HCT116 (cell line): ENCODE measurements at regions not wholly inside any gene's neighbourhood (a gene's known extent, or its start where the extent isn't known, plus 50 kb on each side); places are given as distances from the start of the nearest gene placed in this dataset.

ENCODE experiments used
- ATAC-seq: fragments of 200-7000 bp; cut with Tn5 transposase; 2 replicates; pipeline ENCODE4 v1.9.1; 2020; ENCODE audit warnings: mild to moderate bottlenecking, moderate library complexity
- BruUV-seq: library from RNA; stranded (reverse); fragments of 400-500 nt; replicated peaks from 2 replicates; lab custom pipeline; 2021; lab: Mats Ljungman, UMichigan
- CTCF ChIA-PET: fragments of 300-600 bp; sonication (Branson Sonifier 250); formaldehyde crosslinking; loops from one replicate; lab custom pipeline; 2021; ENCODE audit warnings: antibody characterized with exemption; lab: Charles Lee
- POLR2A ChIA-PET: fragments of 300-600, 350-600 bp; sonication (Branson Sonifier 250); formaldehyde crosslinking; loops from one replicate; lab custom pipeline; 2021; ENCODE audit warnings: antibody characterized with exemption; lab: Charles Lee
- RAD21 ChIA-PET, 2 experiments: fragments of 300-600 bp; sonication (Branson Sonifier 250); formaldehyde crosslinking; loops; one replicate each; lab custom pipeline; 2023; ENCODE audit warnings: low total read pairs in 2 of 2; ENCODE audit not compliant: uncharacterized antibody in 2 of 2, unreplicated experiment in 2 of 2, low non-redundant PET in 1 of 2; lab: Charles Lee
- DNase-seq: peaks from one replicate; pipeline ENCODE4 v3.0.0-alpha.2; 2010; ENCODE audit warnings: low read depth, low spot score
- H2AFZ ChIP-seq: fragments of 200-600 bp; shearing (Covaris generic), sonication (generic); 2 replicates; pipeline ENCODE4 v1.6.1; 2017; ENCODE audit warnings: low read depth, mixed run types, mixed read lengths, antibody characterized with exemption, low read length; ENCODE audit not compliant: poor library complexity, severe bottlenecking
- H3K27ac ChIP-seq: 2 replicates; pipeline ENCODE4 v1.5.1; 2012; ENCODE audit warnings: low read depth, low read length
- H3K27me3 ChIP-seq: fragments of 200-600 bp; sonication (generic); 2 replicates; pipeline ENCODE4 v1.6.1; 2016; ENCODE audit warnings: mixed run types, low read length, mixed read lengths; ENCODE audit not compliant: insufficient read depth
- H3K36me3 ChIP-seq, 2 experiments: fragments of 200-500 bp in 1 of 2; fragments of 200-600 bp in 1 of 2; sonication (Bioruptor generic) in 1 of 2; sonication (generic) in 1 of 2; 2 replicates each; pipeline versions ENCODE4 v1.5.1 to v1.6.1; 2014 to 2016; ENCODE audit warnings: low read length in 2 of 2, inconsistent platforms in 1 of 2, mixed read lengths in 1 of 2, mixed run types in 1 of 2; ENCODE audit not compliant: insufficient read depth in 2 of 2, control insufficient read depth in 1 of 2
- H3K4me1 ChIP-seq, 2 experiments: fragments of 200-600 bp in 1 of 2; sonication (generic) in 1 of 2; 2 replicates each; pipeline versions ENCODE4 v1.5.1 to v1.6.1; 2012 to 2017; ENCODE audit warnings: low read length in 2 of 2, inconsistent platforms in 1 of 2, mild to moderate bottlenecking in 1 of 2, mixed read lengths in 1 of 2, mixed run types in 1 of 2, moderate library complexity in 1 of 2; ENCODE audit not compliant: insufficient read depth in 2 of 2, control insufficient read depth in 1 of 2
- H3K4me2 ChIP-seq: fragments of 200-600 bp; sonication (generic); 2 replicates; pipeline ENCODE4 v1.6.1; 2017; ENCODE audit warnings: mixed run types, low read length, mixed read lengths
- H3K4me3 ChIP-seq, 2 experiments: fragments of 200-600 bp in 1 of 2; sonication (generic) in 1 of 2; replicated peaks in 1 of 2; 2 replicates each; pipeline ENCODE4 v1.5.1; 2011 to 2016; ENCODE audit warnings: low read length in 2 of 2, control low read depth in 1 of 2, low read depth in 1 of 2, mild to moderate bottlenecking in 1 of 2, mixed read lengths in 1 of 2, mixed run types in 1 of 2
- H3K79me2 ChIP-seq: fragments of 200-600 bp; sonication (generic); 2 replicates; pipeline ENCODE4 v1.6.1; 2017; ENCODE audit warnings: mild to moderate bottlenecking, mixed run types, low read length, moderate library complexity, mixed read lengths; ENCODE audit not compliant: insufficient read depth
- H3K9ac ChIP-seq: fragments of 200-600 bp; sonication (generic); 2 replicates; pipeline ENCODE4 v1.6.1; 2016; ENCODE audit warnings: low read length, mixed read lengths
- H3K9me2 ChIP-seq: fragments of 200-600 bp; sonication (generic), shearing (Covaris generic); 2 replicates; pipeline ENCODE4 v1.6.1; 2017; ENCODE audit warnings: mixed run types, mild to moderate bottlenecking, moderate library complexity; ENCODE audit not compliant: insufficient read depth
- H3K9me3 ChIP-seq, 2 experiments: fragments of 200-500 bp in 1 of 2; fragments of 200-600 bp in 1 of 2; sonication (Bioruptor generic) in 1 of 2; sonication (generic) in 1 of 2; 2 replicates each; pipeline ENCODE4 v1.6.1; 2014 to 2017; ENCODE audit warnings: low read length in 2 of 2, mixed read lengths in 2 of 2, inconsistent platforms in 1 of 2, low read depth in 1 of 2, mild to moderate bottlenecking in 1 of 2, mixed run types in 1 of 2, moderate library complexity in 1 of 2; ENCODE audit not compliant: control insufficient read depth in 1 of 2, insufficient read depth in 1 of 2
- H4K20me1 ChIP-seq: fragments of 200-600 bp; sonication (generic), shearing (Covaris generic); 2 replicates; pipeline ENCODE4 v1.6.1; 2017; ENCODE audit warnings: mixed run types, mild to moderate bottlenecking, moderate library complexity; ENCODE audit not compliant: insufficient read depth
- CEBPB ChIP-seq: IDR thresholded peaks from 2 replicates; pipeline ENCODE4 v1.6.1; 2012; ENCODE audit warnings: low read depth
- EGR1 ChIP-seq: IDR thresholded peaks from 2 replicates; pipeline ENCODE4 v1.6.1; 2012; ENCODE audit warnings: low read depth
- EZH2 ChIP-seq: fragments of 200-600 bp; sonication (generic); IDR thresholded peaks from 2 replicates; pipeline ENCODE4 v1.6.1; 2017; ENCODE audit warnings: antibody characterized with exemption, mixed run types
- EZH2phosphoT487 ChIP-seq: fragments of 200-600 bp; IDR thresholded peaks from 2 replicates; pipeline ENCODE4 v1.6.1; 2018; ENCODE audit warnings: antibody characterized with exemption, borderline replicate concordance
- FOSL1 ChIP-seq: IDR thresholded peaks from 2 replicates; pipeline ENCODE4 v1.6.1; 2012; ENCODE audit warnings: low read depth
- JUND ChIP-seq: IDR thresholded peaks from 2 replicates; pipeline ENCODE4 v1.6.1; 2012
- POLR2A ChIP-seq: IDR thresholded peaks from 2 replicates; pipeline ENCODE4 v1.7.0; 2011; ENCODE audit warnings: borderline replicate concordance; ENCODE audit not compliant: insufficient read depth, insufficient read length; ENCODE audit errors: extremely low read depth
- POLR2AphosphoS5 ChIP-seq: IDR thresholded peaks from 2 replicates; pipeline ENCODE4 v1.6.1; 2011; ENCODE audit warnings: mild to moderate bottlenecking, low read depth, low read length, moderate library complexity
- SIN3A ChIP-seq: IDR thresholded peaks from 2 replicates; pipeline ENCODE4 v1.6.1; 2012; ENCODE audit warnings: low read depth
- TCF7L2 ChIP-seq: IDR thresholded peaks from 2 replicates; pipeline ENCODE4 v1.7.0; 2011; ENCODE audit warnings: borderline replicate concordance, inconsistent platforms; ENCODE audit not compliant: insufficient read depth, insufficient read length; ENCODE audit errors: extremely low read depth
- YY1 ChIP-seq: IDR thresholded peaks from 2 replicates; pipeline ENCODE4 v1.6.1; 2011; ENCODE audit warnings: low read length, low read depth, moderate library complexity, mild to moderate bottlenecking; ENCODE audit not compliant: insufficient replicate concordance; ENCODE audit errors: extremely low read depth
- intact Hi-C: fragments of 100-400 bp; cut with micrococcal nuclease; formaldehyde crosslinking; loops from 2 replicates; pipeline ENCODE4 v1.10.0; 2022
- TF ChIP-seq, protein P1 (sequence below): IDR thresholded peaks from 2 replicates; pipeline ENCODE4 v1.6.1; 2012; ENCODE audit warnings: low read depth
- TF ChIP-seq, protein P2 (sequence below): IDR thresholded peaks from 2 replicates; pipeline ENCODE4 v1.6.1; 2012
- TF ChIP-seq, protein P3 (sequence below): IDR thresholded peaks from 2 replicates; pipeline ENCODE4 v1.6.1; 2011; ENCODE audit warnings: mild to moderate bottlenecking, low read length, moderate library complexity; ENCODE audit not compliant: insufficient replicate concordance; ENCODE audit errors: extremely low read depth

- Histone ChIP-seq H3K9me2 (no peaks in the 10 kb centered on the region), H3K4me3 (no peak overlapping the region), H3K27me3 (no peaks in the 10 kb centered on the region), H3K27ac (no peak overlapping the region), H3K79me2 (no peaks in the 10 kb centered on the region), H3K4me2 (no peak overlapping the region), H3K36me3 (no peaks in the 10 kb centered on the region), H2AFZ (no peak overlapping the region), H3K9me3 (no peaks in the 10 kb centered on the region), H3K4me1 (no peaks in the 10 kb centered on the region), H3K9ac (no peak overlapping the region), H4K20me1 (no peaks in the 10 kb centered on the region)
- no peak for ATAC-seq
- CTCF ChIA-PET = no interaction called here
- no peak for DNase-seq
- POLR2A ChIA-PET = no interaction called here
- intact Hi-C loops = no loop called here
- no peak for TF ChIP-seq EZH2
- no peak for TF ChIP-seq CEBPB
- TF ChIP-seq EZH2phosphoT487 = no peak
- TF ChIP-seq TCF7L2 = no peak
- TF ChIP-seq, protein P1, sequence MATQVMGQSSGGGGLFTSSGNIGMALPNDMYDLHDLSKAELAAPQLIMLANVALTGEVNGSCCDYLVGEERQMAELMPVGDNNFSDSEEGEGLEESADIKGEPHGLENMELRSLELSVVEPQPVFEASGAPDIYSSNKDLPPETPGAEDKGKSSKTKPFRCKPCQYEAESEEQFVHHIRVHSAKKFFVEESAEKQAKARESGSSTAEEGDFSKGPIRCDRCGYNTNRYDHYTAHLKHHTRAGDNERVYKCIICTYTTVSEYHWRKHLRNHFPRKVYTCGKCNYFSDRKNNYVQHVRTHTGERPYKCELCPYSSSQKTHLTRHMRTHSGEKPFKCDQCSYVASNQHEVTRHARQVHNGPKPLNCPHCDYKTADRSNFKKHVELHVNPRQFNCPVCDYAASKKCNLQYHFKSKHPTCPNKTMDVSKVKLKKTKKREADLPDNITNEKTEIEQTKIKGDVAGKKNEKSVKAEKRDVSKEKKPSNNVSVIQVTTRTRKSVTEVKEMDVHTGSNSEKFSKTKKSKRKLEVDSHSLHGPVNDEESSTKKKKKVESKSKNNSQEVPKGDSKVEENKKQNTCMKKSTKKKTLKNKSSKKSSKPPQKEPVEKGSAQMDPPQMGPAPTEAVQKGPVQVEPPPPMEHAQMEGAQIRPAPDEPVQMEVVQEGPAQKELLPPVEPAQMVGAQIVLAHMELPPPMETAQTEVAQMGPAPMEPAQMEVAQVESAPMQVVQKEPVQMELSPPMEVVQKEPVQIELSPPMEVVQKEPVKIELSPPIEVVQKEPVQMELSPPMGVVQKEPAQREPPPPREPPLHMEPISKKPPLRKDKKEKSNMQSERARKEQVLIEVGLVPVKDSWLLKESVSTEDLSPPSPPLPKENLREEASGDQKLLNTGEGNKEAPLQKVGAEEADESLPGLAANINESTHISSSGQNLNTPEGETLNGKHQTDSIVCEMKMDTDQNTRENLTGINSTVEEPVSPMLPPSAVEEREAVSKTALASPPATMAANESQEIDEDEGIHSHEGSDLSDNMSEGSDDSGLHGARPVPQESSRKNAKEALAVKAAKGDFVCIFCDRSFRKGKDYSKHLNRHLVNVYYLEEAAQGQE = no peak
- TF ChIP-seq, protein P2, sequence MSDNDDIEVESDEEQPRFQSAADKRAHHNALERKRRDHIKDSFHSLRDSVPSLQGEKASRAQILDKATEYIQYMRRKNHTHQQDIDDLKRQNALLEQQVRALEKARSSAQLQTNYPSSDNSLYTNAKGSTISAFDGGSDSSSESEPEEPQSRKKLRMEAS = no peak
- TF ChIP-seq JUND = no peak
- TF ChIP-seq YY1 = no peak
- no peak for TF ChIP-seq POLR2A
- no peak for TF ChIP-seq FOSL1
- TF ChIP-seq POLR2AphosphoS5 = no peak
- TF ChIP-seq, protein P3, sequence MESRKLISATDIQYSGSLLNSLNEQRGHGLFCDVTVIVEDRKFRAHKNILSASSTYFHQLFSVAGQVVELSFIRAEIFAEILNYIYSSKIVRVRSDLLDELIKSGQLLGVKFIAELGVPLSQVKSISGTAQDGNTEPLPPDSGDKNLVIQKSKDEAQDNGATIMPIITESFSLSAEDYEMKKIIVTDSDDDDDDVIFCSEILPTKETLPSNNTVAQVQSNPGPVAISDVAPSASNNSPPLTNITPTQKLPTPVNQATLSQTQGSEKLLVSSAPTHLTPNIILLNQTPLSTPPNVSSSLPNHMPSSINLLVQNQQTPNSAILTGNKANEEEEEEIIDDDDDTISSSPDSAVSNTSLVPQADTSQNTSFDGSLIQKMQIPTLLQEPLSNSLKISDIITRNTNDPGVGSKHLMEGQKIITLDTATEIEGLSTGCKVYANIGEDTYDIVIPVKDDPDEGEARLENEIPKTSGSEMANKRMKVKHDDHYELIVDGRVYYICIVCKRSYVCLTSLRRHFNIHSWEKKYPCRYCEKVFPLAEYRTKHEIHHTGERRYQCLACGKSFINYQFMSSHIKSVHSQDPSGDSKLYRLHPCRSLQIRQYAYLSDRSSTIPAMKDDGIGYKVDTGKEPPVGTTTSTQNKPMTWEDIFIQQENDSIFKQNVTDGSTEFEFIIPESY = no peak
- no peak for TF ChIP-seq EGR1
- TF ChIP-seq SIN3A = no peak
- RAD21 ChIA-PET = no interaction called here
- BruUV-seq = no TSS peak
Observed at GRCh38 chr2:65483763-65484162, 51.4 kb upstream of the SPRED2 start.
